PC-9 (cell line): ENCODE measurements at regions not wholly inside any gene's neighbourhood (a gene's known extent, or its start where the extent isn't known, plus 50 kb on each side); places are given as distances from the start of the nearest gene placed in this dataset.

Source experiments
- CTCF ChIP-seq: fragments of 200-600 bp; sonication (generic); conservative IDR thresholded peaks from 2 replicates; pipeline ENCODE4 v1.6.1; 2017; ENCODE audit warnings: mixed run types, antibody characterized with exemption, mild to moderate bottlenecking, moderate library complexity
- EZH2 ChIP-seq: fragments of 200-600 bp; sonication (generic); IDR thresholded peaks from 2 replicates; pipeline ENCODE4 v1.8.0; 2017; ENCODE audit warnings: antibody characterized with exemption, low read depth

GRCh38 chr4:173858471-173858870, 328.4 kb upstream of the HAND2 start:
- no peak for TF ChIP-seq EZH2
- TF ChIP-seq CTCF: no peak
